KOPT-K1 (cell line): ENCODE measurements at regions not wholly inside any gene's neighbourhood (a gene's known extent, or its start where the extent isn't known, plus 50 kb on each side); places are given as distances from the start of the nearest gene placed in this dataset.

ENCODE experiments used
- H3K27ac ChIP-seq: fragments of 200-600 bp; sonication (generic); 2 replicates; pipeline ENCODE4 v1.5.1; 2016; ENCODE audit warnings: antibody characterized with exemption, mild to moderate bottlenecking, low read depth, low read length; ENCODE audit not compliant: poor library complexity, severe bottlenecking
- H3K36me3 ChIP-seq: fragments of 200-600 bp; sonication (generic); 2 replicates; pipeline ENCODE4 v1.5.1; 2017; ENCODE audit warnings: antibody characterized with exemption, mild to moderate bottlenecking, low read length, moderate library complexity; ENCODE audit not compliant: insufficient read depth
- H3K9me3 ChIP-seq: fragments of 200-600 bp; sonication (generic); 2 replicates; pipeline ENCODE4 v1.5.1; 2017; ENCODE audit warnings: antibody characterized with exemption, low read length, mild to moderate bottlenecking; ENCODE audit not compliant: insufficient read depth, poor library complexity, severe bottlenecking

DNA sequence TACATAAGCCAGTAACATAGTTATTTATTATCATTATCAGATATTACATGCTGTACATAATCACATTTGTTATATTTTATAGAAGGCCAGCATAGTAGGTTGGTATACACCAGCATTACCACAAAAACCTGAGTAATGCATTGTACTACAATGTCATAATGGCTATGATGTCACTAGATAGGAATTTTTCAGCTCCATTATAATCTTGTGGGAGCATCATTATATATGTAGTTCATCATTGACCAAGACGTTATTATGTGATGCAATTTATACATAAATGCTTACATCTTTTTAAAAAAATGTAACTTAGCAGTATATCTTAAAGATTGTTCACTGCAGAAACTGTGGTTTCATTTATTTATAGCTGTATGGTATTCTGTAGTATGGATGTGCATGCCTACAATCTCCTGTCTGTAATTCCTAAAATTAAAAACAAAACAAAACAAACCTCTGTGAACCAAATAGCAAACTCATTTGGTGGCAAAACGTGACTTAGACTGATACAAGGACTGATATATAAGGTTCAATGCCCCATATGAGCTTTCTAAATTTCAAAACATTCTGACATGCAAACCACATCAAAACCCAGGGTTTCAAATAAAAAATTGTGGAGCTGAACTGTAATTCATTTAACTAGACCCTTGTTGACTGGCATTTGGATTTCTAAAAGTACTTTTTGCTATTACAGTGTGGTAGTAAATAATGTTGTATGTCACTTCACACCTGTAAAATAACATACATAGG, 250.9 kb downstream of the DLEU7 start:
- Histone ChIP-seq H3K9me3 (no peaks in the 10 kb centered on the region), H3K27ac (peak overlapping the region; percentile 99), H3K36me3 (no peaks in the 10 kb centered on the region)

DNA sequence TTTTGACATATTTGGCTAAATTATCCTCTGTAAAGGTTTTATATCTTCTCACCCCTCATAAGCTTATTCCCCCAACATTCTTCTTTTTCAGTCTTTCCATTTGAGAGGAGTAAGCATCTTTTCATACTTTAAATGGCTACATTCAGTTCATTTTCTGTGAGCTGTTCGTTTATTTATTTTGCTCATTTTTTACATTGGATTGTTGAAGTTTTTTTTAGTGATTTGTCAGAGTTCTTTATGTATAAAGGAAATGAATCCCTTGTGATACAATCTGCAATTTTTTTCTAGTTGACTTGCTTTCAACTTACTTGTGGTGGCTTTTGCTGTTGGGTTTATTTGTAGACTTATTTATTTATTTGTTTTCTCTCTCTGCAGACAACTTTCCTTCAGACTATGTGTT, 250.3 kb downstream of the DLEU7 start:
- Histone ChIP-seq H3K27ac (peak overlapping the region; percentile 99), H3K36me3 (no peaks in the 10 kb centered on the region), H3K9me3 (no peaks in the 10 kb centered on the region)

DNA sequence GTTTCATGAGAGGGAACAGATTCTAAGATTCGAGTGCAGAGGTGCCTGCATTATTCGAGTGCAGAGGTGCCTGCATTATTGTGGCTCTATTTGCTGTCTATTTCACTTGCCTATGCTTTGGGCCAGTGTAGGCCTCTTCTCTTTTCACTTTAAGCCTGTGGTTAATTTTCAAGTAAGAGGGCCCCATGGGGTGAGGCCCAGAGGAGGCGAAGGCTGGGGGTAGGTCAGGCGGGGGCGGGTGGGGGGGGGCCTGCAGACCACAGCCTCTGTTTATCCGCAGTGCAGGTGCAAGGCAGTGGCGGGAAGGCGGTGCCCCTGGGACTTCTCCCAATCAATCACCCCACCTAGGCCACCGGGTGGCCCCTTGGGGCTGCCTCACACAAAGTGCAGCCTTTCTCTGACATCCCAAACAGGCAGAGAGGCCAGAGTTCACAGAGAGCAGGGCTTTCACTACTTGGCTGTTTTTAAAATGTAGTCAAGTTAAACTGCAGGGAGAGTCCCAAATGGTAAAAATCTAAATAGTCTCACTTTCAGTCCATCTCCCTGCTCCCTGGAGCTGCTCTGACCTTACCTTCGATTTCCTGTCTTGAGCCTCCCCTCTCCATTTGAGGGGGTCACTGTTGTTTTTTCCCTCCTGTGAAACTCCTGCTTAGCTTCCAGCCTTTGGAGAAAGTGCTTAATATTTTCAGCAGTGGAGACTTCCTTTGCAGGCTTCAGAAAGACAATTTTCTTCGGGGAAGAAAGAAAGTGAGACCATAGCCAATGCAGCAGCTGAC, 249.0 kb downstream of the DLEU7 start:
- peak overlapping the region; percentile 99 for H3K27ac ChIP-seq
- no peaks in the 10 kb centered on the region for H3K36me3 ChIP-seq
- H3K9me3 ChIP-seq, result no peaks in the 10 kb centered on the region

DNA sequence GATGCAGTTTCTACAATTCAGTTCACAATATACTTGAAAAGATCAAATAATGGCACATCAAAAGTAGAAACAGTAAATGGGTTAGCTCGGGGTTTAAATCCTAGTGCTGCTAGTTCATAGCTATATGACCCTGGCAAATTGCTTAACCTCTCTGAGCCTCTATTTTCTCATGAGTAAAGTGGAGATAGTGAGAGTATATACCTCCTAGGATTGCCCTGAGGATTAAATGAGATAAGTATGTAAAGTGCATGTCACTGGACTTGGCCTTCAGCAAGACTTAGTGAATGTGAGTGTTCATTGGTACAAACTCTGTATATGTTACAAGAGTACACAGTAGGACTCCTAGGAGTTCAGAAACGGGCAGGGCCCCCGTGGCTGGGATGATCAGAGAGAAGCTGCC, 248.3 kb downstream of the DLEU7 start:
- no peaks in the 10 kb centered on the region for H3K9me3 ChIP-seq
- H3K27ac ChIP-seq, result peak overlapping the region; percentile 99
- no peaks in the 10 kb centered on the region for H3K36me3 ChIP-seq

DNA sequence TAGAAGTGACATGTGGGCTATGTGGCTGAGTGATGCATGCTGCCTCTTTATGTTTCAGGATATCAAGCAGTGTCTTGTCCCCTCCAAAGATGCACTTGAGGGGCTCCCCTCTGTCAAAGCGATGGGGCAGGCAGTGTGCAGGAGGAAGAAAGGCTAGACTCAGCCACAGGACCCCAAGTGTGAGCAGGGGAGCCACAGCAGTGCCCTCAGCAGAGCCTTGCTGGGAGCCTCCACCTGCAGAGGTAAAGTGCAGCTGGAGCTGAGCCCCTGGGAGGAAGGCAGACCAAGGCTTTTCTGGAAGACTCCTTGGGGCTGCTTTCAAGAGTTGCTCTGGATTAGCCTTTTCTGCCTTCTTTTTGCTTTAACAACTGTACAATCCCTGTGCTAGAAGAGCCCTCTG, 247.3 kb downstream of the DLEU7 start:
- Histone ChIP-seq H3K36me3 (no peaks in the 10 kb centered on the region), H3K9me3 (no peaks in the 10 kb centered on the region), H3K27ac (peak overlapping the region; percentile 99)

DNA sequence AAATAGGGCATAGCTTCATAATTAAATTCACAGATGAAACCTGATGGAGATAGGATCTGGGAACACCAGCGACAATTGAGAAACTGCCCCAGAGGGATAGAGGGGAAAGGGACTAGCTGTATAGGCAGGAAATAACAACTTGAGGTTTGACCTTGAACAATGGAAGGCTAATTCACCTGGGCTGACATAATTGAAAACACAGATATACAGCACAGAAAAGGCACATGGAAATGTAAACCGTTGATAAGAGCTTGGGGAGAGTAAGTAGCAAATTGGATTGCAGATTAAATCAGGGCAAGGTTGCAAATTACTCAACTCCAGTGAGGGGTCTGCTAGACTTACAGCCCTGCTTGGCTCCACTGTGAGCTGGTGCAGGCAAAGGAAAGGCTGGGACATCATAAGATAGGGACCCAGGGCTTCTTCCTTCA, 246.7 kb downstream of the DLEU7 start:
- H3K36me3 ChIP-seq, result no peaks in the 10 kb centered on the region
- H3K27ac ChIP-seq, result peak overlapping the region; percentile 99
- H3K9me3 ChIP-seq, result no peaks in the 10 kb centered on the region

DNA sequence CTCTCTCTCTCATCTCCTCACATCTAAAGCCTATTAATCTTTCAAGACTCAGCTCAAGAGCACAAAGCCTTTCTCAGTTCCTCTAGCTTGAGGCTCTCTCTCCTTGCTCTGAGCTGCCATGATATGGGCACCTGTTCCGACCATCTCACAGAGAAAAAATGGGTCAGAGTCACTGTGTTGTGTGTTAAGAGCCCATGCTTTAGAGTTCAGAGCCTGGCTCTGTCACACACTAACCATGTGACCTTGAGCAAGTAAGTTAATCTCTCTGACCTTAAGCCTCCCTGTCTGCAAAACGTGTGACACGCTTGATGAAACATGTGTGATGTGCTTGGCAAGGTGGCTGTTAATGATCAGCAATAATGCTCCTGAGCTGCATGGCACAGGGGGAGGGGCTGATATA, 245.2 kb downstream of the DLEU7 start:
- Histone ChIP-seq H3K9me3 (no peaks in the 10 kb centered on the region), H3K27ac (no peak overlapping the region), H3K36me3 (no peaks in the 10 kb centered on the region)

DNA sequence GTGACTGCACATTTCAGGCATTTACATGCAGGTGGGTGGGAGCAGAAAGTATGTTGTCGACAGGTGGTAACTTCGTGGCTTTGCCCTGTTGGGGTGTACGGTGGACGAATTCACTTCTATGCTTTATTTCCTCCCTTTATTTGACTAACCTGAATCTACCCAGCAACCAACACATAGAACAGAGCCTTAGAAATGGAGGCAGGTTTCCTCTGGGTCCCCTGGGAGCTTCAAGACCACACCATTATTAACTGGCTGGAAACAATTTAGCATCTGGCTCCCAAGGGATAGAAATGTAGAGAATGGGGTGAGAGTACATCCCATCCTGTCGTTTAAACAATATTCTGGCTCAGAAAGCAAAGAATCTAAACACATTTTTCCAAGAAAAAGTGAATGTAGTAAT, 244.4 kb downstream of the DLEU7 start:
- Histone ChIP-seq H3K36me3 (no peaks in the 10 kb centered on the region), H3K27ac (no peak overlapping the region), H3K9me3 (no peaks in the 10 kb centered on the region)

DNA sequence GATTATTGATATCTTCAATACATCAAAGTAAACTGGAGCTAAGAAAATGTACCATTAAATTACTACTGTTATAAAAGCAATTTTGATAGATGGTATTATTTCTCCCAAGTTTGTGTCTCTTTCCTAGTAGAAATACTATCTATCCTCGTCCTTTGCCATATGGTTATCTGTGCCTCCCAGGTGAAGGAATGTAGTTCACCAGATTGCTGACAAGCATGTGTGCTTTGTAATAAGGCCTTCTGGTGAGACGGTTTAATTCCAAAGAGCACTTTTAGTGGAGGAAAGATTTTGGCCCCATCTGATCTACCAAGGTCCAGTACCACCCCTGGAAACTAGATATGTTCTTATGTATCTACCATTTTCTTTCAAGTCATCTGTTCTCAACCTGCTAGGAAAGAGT, 243.6 kb downstream of the DLEU7 start:
- H3K27ac ChIP-seq, result no peak overlapping the region
- H3K9me3 ChIP-seq, result no peaks in the 10 kb centered on the region
- no peaks in the 10 kb centered on the region for H3K36me3 ChIP-seq

DNA sequence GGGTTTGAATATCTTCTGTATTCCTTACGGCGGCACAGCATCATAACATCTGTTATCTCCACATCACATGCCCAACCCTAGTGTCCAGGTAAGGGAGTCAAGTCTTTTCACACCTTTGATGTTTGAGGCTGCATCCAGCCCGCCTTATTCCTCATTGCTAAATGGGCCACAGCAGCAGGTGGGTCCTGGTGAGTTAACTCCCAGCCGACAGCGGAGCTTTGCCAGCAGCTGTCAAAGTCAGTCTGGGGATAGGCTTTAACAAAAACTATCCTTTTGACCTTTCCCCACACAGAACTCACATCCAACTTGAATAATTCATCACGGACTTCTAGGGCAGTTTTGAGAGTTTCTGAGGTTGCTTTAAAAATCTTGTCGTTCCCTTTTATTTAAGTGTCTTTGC, 235.1 kb downstream of the DLEU7 start:
- H3K36me3 ChIP-seq, result no peaks in the 10 kb centered on the region
- H3K27ac ChIP-seq, result no peak overlapping the region
- no peaks in the 10 kb centered on the region for H3K9me3 ChIP-seq

DNA sequence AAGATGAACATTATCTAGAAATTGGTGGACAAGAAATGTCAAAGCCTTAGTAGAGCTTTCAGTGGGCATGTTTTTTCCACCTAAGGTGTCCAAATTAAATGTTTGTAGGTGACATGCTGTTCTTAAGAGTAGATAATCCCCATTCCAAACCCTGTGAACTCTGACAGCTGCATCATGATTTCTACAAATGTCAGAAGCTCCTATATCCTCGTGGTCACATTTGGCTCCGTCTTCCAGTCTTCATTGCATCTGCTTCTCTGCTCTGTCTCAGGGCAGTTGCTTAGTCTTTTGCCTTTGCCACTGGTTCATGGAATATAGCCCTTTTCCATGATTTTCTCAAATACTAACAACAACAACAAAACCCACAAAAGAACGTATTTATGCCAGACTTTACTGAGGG, 234.5 kb downstream of the DLEU7 start:
- no peaks in the 10 kb centered on the region for H3K36me3 ChIP-seq
- no peak overlapping the region for H3K27ac ChIP-seq
- no peaks in the 10 kb centered on the region for H3K9me3 ChIP-seq

DNA sequence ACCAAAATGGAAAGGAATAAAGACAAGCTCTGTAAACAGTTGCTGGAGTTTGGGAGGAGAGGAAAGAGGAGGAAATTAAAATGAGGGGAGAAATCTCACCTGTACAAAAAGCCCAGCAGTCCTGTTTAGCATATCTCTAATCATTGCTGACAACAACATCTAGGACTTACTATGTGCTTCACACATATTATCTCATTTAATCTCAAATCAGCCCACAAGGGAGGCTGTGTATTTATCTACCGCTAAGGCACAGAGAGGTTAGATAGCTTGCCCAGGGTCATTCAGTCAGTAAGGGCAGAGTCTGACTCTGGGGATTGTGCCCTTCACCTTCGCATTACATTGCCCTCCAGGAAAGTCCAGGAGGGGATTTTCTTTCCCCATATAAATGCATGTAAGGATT, 233.3 kb downstream of the DLEU7 start:
- Histone ChIP-seq H3K9me3 (no peaks in the 10 kb centered on the region), H3K36me3 (no peaks in the 10 kb centered on the region), H3K27ac (no peak overlapping the region)

DNA sequence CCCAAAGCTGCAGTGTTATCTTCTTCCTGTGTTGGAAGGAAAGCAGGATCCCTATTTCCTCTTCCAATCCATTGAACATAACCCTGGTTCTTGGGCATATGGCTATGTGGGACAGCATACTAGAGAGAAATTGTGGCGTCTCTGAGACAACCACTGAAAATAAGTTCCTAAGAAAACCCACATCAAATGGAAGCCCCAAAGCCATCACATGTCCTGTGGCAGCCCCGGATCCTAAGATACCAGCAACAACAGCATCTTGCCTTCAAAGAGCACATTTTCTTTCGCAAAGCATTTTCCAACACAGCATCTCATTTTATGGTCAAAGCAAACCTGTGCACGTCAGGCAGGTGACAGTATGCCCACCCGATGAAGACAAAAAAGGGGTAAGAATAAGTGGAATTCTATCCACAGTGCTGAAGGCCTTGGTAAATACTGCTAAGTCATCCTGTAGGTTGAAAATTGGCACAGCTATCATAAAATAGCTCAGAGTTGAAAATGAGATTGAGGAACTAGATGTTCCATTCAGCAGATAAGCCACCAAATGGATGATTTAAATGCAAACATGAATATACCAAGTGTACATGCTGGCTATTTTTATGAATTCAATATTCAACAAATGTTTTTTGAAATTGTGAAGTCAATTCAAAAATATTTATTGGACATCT, 232.2 kb downstream of the DLEU7 start:
- H3K27ac ChIP-seq, result no peak overlapping the region

DNA sequence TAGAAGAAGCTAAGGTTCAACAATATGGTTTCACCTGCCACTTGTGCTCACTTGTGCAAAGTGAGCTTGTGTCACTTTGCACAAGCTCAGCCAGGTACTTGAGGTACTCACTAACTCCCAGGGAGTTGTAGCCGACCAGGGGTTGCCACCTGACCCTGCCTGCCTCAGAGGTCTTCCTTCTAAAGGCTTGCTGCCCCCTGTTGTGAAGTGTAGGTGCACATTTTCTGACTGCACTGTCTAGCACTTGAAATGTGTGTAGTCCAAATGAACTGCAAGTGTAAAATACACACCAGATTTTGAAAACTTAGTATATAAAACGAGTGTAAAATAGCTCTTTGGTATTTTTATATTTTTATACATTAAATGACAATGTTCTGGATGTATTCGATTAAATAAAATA, 230.8 kb downstream of the DLEU7 start:
- no peaks in the 10 kb centered on the region for H3K36me3 ChIP-seq
- H3K27ac ChIP-seq, result no peak overlapping the region
- H3K9me3 ChIP-seq, result no peaks in the 10 kb centered on the region

More for the DNA sequence above, 232.2 kb downstream of the DLEU7 start:
- H3K36me3 ChIP-seq, result no peaks in the 10 kb centered on the region
- no peaks in the 10 kb centered on the region for H3K9me3 ChIP-seq

DNA sequence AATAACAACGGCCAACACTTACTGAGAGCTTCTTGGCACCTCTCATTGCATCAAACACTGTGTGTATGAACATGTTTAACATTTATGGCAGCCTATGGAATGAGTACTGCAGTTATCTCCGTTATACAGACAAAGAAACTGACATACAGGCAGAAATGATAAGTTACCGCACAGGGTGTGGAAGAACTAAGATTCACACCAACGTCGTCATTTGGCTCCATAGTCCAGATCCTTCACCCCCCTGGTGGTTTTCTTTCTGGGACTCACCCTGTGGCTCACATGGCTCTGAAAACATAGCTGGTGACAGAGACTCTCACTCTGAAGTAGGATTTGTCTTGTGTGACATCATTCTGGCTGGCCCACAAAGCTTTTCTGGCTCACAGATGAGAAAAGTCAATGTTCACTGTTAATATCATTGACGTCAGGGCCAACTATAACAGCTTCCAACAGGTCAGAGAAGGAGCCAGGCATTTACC, 230.1 kb downstream of the DLEU7 start:
- H3K36me3 ChIP-seq, result no peaks in the 10 kb centered on the region
- no peak overlapping the region for H3K27ac ChIP-seq
- H3K9me3 ChIP-seq, result no peaks in the 10 kb centered on the region
